ENCODE measurements at regions not wholly inside any gene's neighbourhood (a gene's known extent, or its start where the extent isn't known, plus 50 kb on each side); places are given as distances from the start of the nearest gene placed in this dataset.
A peak's percentile ranks its signal among the peaks of the same experiment; 100 is the strongest.

GRCh38 chr2:123894167-123894566 lies 130.9 kb upstream of the CNTNAP5 start:
- intact Hi-C loops (cut with micrococcal nuclease) = no loop called here
- Mint-ChIP-seq H3K9me3 (peaks cover 6 to 51% (median 21%) of the 10 kb centered on the region in 11 donors), H3K27ac (no peak overlapping the region), H3K27me3 (no peaks in the 10 kb centered on the region), H3K36me3 (peaks cover 0 to 4% (median 0%) of the 10 kb centered on the region in 5 donors), H3K4me1 (no peaks in the 10 kb centered on the region), H3K4me3 (no peak overlapping the region)
- DNase-seq (no peak), ATAC-seq (no peak)
- Histone ChIP-seq H3K27ac (ENCODE audit: low read depth, low read length) (no peak overlapping the region), H3K4me1 (ENCODE audit: control insufficient read depth in 2 of 2, insufficient read depth in 2 of 2, low read length in 2 of 2) (no peaks in the 10 kb centered on the region), H3K27me3 (ENCODE audit: control insufficient read depth in 2 of 2, insufficient read depth in 2 of 2, low read length in 2 of 2) (no peaks in the 10 kb centered on the region), H3K9me3 (ENCODE audit: control insufficient read depth in 2 of 3, low read length in 3 of 3) (no peaks in the 10 kb centered on the region), H3K4me3 (ENCODE audit: low read length) (no peak overlapping the region), H3K36me3 (ENCODE audit: control insufficient read depth in 2 of 3, insufficient read depth in 3 of 3, low read length in 3 of 3) (no peaks in the 10 kb centered on the region)
- ChIA-PET CTCF (no interaction called here), POLR2A (no interaction called here)

GRCh38 chr2:123895651-123896050 lies 129.4 kb upstream of the CNTNAP5 start:
- H3K36me3 Mint-ChIP-seq = peaks cover 0 to 4% (median 0%) of the 10 kb centered on the region in 5 donors
- CTCF ChIA-PET = no interaction called here
- H3K36me3 ChIP-seq (ENCODE audit: control insufficient read depth in 2 of 3, insufficient read depth in 3 of 3, low read length in 3 of 3) = no peaks in the 10 kb centered on the region
- no peak overlapping the region for H3K4me3 Mint-ChIP-seq
- H3K27me3 Mint-ChIP-seq = no peaks in the 10 kb centered on the region
- peaks cover 5 to 51% (median 15%) of the 10 kb centered on the region in 11 donors for H3K9me3 Mint-ChIP-seq
- intact Hi-C loops (cut with micrococcal nuclease) = no loop called here
- H3K27ac Mint-ChIP-seq = no peak overlapping the region
- POLR2A ChIA-PET = no interaction called here
- DNase-seq (no peak), ATAC-seq (no peak)
- H3K9me3 ChIP-seq (ENCODE audit: control insufficient read depth in 2 of 3, low read length in 3 of 3) = peaks cover 0 to 1% (median 0%) of the 10 kb centered on the region in 3 experiments
- H3K4me1 Mint-ChIP-seq = no peaks in the 10 kb centered on the region
- H3K4me3 ChIP-seq (ENCODE audit: low read length) = no peak overlapping the region
- no peak overlapping the region for H3K27ac ChIP-seq (ENCODE audit: low read depth, low read length)
- H3K27me3 ChIP-seq (ENCODE audit: control insufficient read depth in 2 of 2, insufficient read depth in 2 of 2, low read length in 2 of 2) = no peaks in the 10 kb centered on the region
- no peaks in the 10 kb centered on the region for H3K4me1 ChIP-seq (ENCODE audit: control insufficient read depth in 2 of 2, insufficient read depth in 2 of 2, low read length in 2 of 2)

GRCh38 chr2:123901256-123901655 lies 123.8 kb upstream of the CNTNAP5 start:
- no peaks in the 10 kb centered on the region for H3K27me3 ChIP-seq (ENCODE audit: control insufficient read depth in 2 of 2, insufficient read depth in 2 of 2, low read length in 2 of 2)
- ChIA-PET POLR2A (no interaction called here), CTCF (no interaction called here)
- Mint-ChIP-seq H3K27ac (no peak overlapping the region), H3K9me3 (peaks cover 1 to 39% (median 7%) of the 10 kb centered on the region in 11 donors), H3K36me3 (peaks cover 0 to 4% (median 0%) of the 10 kb centered on the region in 5 donors), H3K4me1 (no peaks in the 10 kb centered on the region), H3K27me3 (no peaks in the 10 kb centered on the region), H3K4me3 (no peak overlapping the region)
- H3K4me1 ChIP-seq (ENCODE audit: control insufficient read depth in 2 of 2, insufficient read depth in 2 of 2, low read length in 2 of 2) = no peaks in the 10 kb centered on the region
- DNase-seq (no peak), ATAC-seq (no peak)
- H3K27ac ChIP-seq (ENCODE audit: low read depth, low read length) = no peak overlapping the region
- H3K9me3 ChIP-seq (ENCODE audit: control insufficient read depth in 2 of 3, low read length in 3 of 3) = peaks cover 0 to 10% (median 0%) of the 10 kb centered on the region in 3 experiments
- intact Hi-C loops (cut with micrococcal nuclease) = no loop called here
- H3K36me3 ChIP-seq (ENCODE audit: control insufficient read depth in 2 of 3, insufficient read depth in 3 of 3, low read length in 3 of 3) = no peaks in the 10 kb centered on the region
- H3K4me3 ChIP-seq (ENCODE audit: low read length) = no peak overlapping the region

GRCh38 chr2:123906361-123906760 lies 118.7 kb upstream of the CNTNAP5 start:
- ATAC-seq = no peak
- no peaks in the 10 kb centered on the region for H3K4me1 ChIP-seq (ENCODE audit: control insufficient read depth in 2 of 2, insufficient read depth in 2 of 2, low read length in 2 of 2)
- CTCF ChIA-PET = no interaction called here
- peaks cover 0 to 27% (median 5%) of the 10 kb centered on the region in 11 donors for H3K9me3 Mint-ChIP-seq
- H3K27ac ChIP-seq (ENCODE audit: low read depth, low read length) = no peak overlapping the region
- peaks cover 0 to 2% (median 0%) of the 10 kb centered on the region in 3 experiments for H3K9me3 ChIP-seq (ENCODE audit: control insufficient read depth in 2 of 3, low read length in 3 of 3)
- POLR2A ChIA-PET = no interaction called here
- intact Hi-C loops (cut with micrococcal nuclease) = no loop called here
- no peak overlapping the region for H3K4me3 ChIP-seq (ENCODE audit: low read length)
- no peaks in the 10 kb centered on the region for H3K36me3 Mint-ChIP-seq
- no peak overlapping the region for H3K27ac Mint-ChIP-seq
- H3K4me3 Mint-ChIP-seq = no peak overlapping the region
- DNase-seq = no peak
- H3K4me1 Mint-ChIP-seq = no peaks in the 10 kb centered on the region
- no peaks in the 10 kb centered on the region for H3K27me3 Mint-ChIP-seq
- H3K27me3 ChIP-seq (ENCODE audit: control insufficient read depth in 2 of 2, insufficient read depth in 2 of 2, low read length in 2 of 2) = no peaks in the 10 kb centered on the region
- H3K36me3 ChIP-seq (ENCODE audit: control insufficient read depth in 2 of 3, insufficient read depth in 3 of 3, low read length in 3 of 3) = no peaks in the 10 kb centered on the region

GRCh38 chr2:123908522-123908921 lies 116.6 kb upstream of the CNTNAP5 start:
- peaks cover 0 to 2% (median 0%) of the 10 kb centered on the region in 3 experiments for H3K9me3 ChIP-seq (ENCODE audit: control insufficient read depth in 2 of 3, low read length in 3 of 3)
- Mint-ChIP-seq H3K27ac (no peak overlapping the region), H3K36me3 (no peaks in the 10 kb centered on the region), H3K4me3 (no peak overlapping the region), H3K9me3 (peaks cover 0 to 24% (median 4%) of the 10 kb centered on the region in 11 donors), H3K4me1 (peaks cover 0 to 5% (median 0%) of the 10 kb centered on the region in 7 donors), H3K27me3 (peaks cover 0 to 5% (median 0%) of the 10 kb centered on the region in 5 donors)
- no peaks in the 10 kb centered on the region for H3K4me1 ChIP-seq (ENCODE audit: control insufficient read depth in 2 of 2, insufficient read depth in 2 of 2, low read length in 2 of 2)
- intact Hi-C loops (cut with micrococcal nuclease) = no loop called here
- POLR2A ChIA-PET = no interaction called here
- H3K27me3 ChIP-seq (ENCODE audit: control insufficient read depth in 2 of 2, insufficient read depth in 2 of 2, low read length in 2 of 2) = no peaks in the 10 kb centered on the region
- H3K36me3 ChIP-seq (ENCODE audit: control insufficient read depth in 2 of 3, insufficient read depth in 3 of 3, low read length in 3 of 3) = no peaks in the 10 kb centered on the region
- DNase-seq = no peak
- CTCF ChIA-PET = no interaction called here
- ATAC-seq = no peak
- H3K27ac ChIP-seq (ENCODE audit: low read depth, low read length) = no peak overlapping the region
- H3K4me3 ChIP-seq (ENCODE audit: low read length) = no peak overlapping the region

GRCh38 chr2:123912171-123912570 lies 112.9 kb upstream of the CNTNAP5 start:
- H3K9me3 Mint-ChIP-seq = peaks cover 0 to 18% (median 2%) of the 10 kb centered on the region in 11 donors
- H3K4me1 Mint-ChIP-seq = peaks cover 0 to 7% (median 0%) of the 10 kb centered on the region in 7 donors

GRCh38 chr2:123913143-123913735 lies 111.8 kb upstream of the CNTNAP5 start:
- no peaks in the 10 kb centered on the region for H3K36me3 Mint-ChIP-seq
- H3K9me3 Mint-ChIP-seq = peaks cover 0 to 10% (median 3%) of the 10 kb centered on the region in 11 donors
- ATAC-seq (peak; percentile 52), DNase-seq (no peak)
- H3K4me3 Mint-ChIP-seq = peak overlapping the region in 1 of 10 donors; percentile 48
- Histone ChIP-seq H3K9me3 (ENCODE audit: control insufficient read depth in 2 of 3, low read length in 3 of 3) (peaks cover 0 to 5% (median 0%) of the 10 kb centered on the region in 3 experiments), H3K27me3 (ENCODE audit: control insufficient read depth in 2 of 2, insufficient read depth in 2 of 2, low read length in 2 of 2) (no peaks in the 10 kb centered on the region), H3K4me1 (ENCODE audit: control insufficient read depth in 2 of 2, insufficient read depth in 2 of 2, low read length in 2 of 2) (no peaks in the 10 kb centered on the region), H3K27ac (ENCODE audit: low read depth, low read length) (no peak overlapping the region), H3K4me3 (ENCODE audit: low read length) (no peak overlapping the region), H3K36me3 (ENCODE audit: control insufficient read depth in 2 of 3, insufficient read depth in 3 of 3, low read length in 3 of 3) (no peaks in the 10 kb centered on the region)
- intact Hi-C loops (cut with micrococcal nuclease) = no loop called here
- peak overlapping the region in 2 of 9 donors; percentile 2 to 7 for H3K27ac Mint-ChIP-seq
- H3K27me3 Mint-ChIP-seq = peaks cover 0 to 7% (median 0%) of the 10 kb centered on the region in 5 donors
- CTCF ChIA-PET = no interaction called here
- H3K4me1 Mint-ChIP-seq = peaks cover 0 to 7% (median 0%) of the 10 kb centered on the region in 7 donors
- POLR2A ChIA-PET = no interaction called here

More at GRCh38 chr2:123912171-123912570, 112.9 kb upstream of the CNTNAP5 start:
- ChIA-PET CTCF (no interaction called here), POLR2A (no interaction called here)
- intact Hi-C loops (cut with micrococcal nuclease) = no loop called here
- ATAC-seq (no peak), DNase-seq (no peak)
- H3K9me3 ChIP-seq (ENCODE audit: control insufficient read depth in 2 of 3, low read length in 3 of 3) = peaks cover 0 to 5% (median 0%) of the 10 kb centered on the region in 3 experiments
- H3K4me1 ChIP-seq (ENCODE audit: control insufficient read depth in 2 of 2, insufficient read depth in 2 of 2, low read length in 2 of 2) = no peaks in the 10 kb centered on the region
- no peak overlapping the region for H3K4me3 ChIP-seq (ENCODE audit: low read length)
- H3K27me3 Mint-ChIP-seq = peaks cover 0 to 7% (median 0%) of the 10 kb centered on the region in 5 donors
- H3K4me3 Mint-ChIP-seq = no peak overlapping the region
- no peaks in the 10 kb centered on the region for H3K36me3 Mint-ChIP-seq
- H3K27ac Mint-ChIP-seq = no peak overlapping the region
- no peaks in the 10 kb centered on the region for H3K27me3 ChIP-seq (ENCODE audit: control insufficient read depth in 2 of 2, insufficient read depth in 2 of 2, low read length in 2 of 2)
- H3K36me3 ChIP-seq (ENCODE audit: control insufficient read depth in 2 of 3, insufficient read depth in 3 of 3, low read length in 3 of 3) = no peaks in the 10 kb centered on the region
- H3K27ac ChIP-seq (ENCODE audit: low read depth, low read length) = no peak overlapping the region

Measured in naive thymus-derived CD4-positive, alpha-beta T cell (primary cell).